Liver (tissue), 8 donors: ENCODE measurements at regions not wholly inside any gene's neighbourhood (a gene's known extent, or its start where the extent isn't known, plus 50 kb on each side); places are given as distances from the start of the nearest gene placed in this dataset.

Source experiments
- DNase-seq: peaks from one replicate; pipeline ENCODE4 v3.0.0-alpha.2; 2017; ENCODE audit warnings: low spot score
- H3K27ac ChIP-seq, 2 donors: one replicate each; pipeline ENCODE4 v1.7.0; 2013; ENCODE audit warnings: inconsistent platforms in 2 of 2, low read length in 2 of 2, control low read depth in 1 of 2, low read depth in 1 of 2, mild to moderate bottlenecking in 1 of 2
- H3K27me3 ChIP-seq, 4 donors: one replicate each; pipeline versions ENCODE4 v1.6.1 to v1.7.0; 2013; ENCODE audit warnings: low read length in 3 of 4, inconsistent platforms in 1 of 4, mild to moderate bottlenecking in 1 of 4, moderate library complexity in 1 of 4; ENCODE audit not compliant: control insufficient read depth in 4 of 4, insufficient read depth in 4 of 4
- H3K36me3 ChIP-seq, 4 donors: one replicate each; pipeline versions ENCODE4 v1.6.1 to v1.7.0; 2013; ENCODE audit warnings: low read length in 3 of 4, mild to moderate bottlenecking in 3 of 4, low read depth in 1 of 4, moderate library complexity in 1 of 4; ENCODE audit not compliant: control insufficient read depth in 4 of 4, insufficient read depth in 3 of 4
- H3K4me1 ChIP-seq, 4 donors: one replicate each; pipeline versions ENCODE4 v1.6.1 to v1.7.0; 2013; ENCODE audit warnings: low read length in 3 of 4, mild to moderate bottlenecking in 3 of 4, moderate library complexity in 1 of 4; ENCODE audit not compliant: control insufficient read depth in 4 of 4, insufficient read depth in 4 of 4
- H3K4me3 ChIP-seq, 3 donors: one replicate each; pipeline versions ENCODE4 v1.6.1 to v1.7.0; 2013; ENCODE audit warnings: low read length in 3 of 3, control low read depth in 1 of 3, low read depth in 1 of 3, mild to moderate bottlenecking in 1 of 3
- H3K9ac ChIP-seq, 2 donors: one replicate each; pipeline ENCODE4 v1.7.0; 2013; ENCODE audit warnings: low read length in 2 of 2, mild to moderate bottlenecking in 2 of 2, moderate library complexity in 2 of 2, control low read depth in 1 of 2, low read depth in 1 of 2
- H3K9me3 ChIP-seq, 4 donors: one replicate each; pipeline versions ENCODE4 v1.6.1 to v1.7.0; 2013; ENCODE audit warnings: low read length in 3 of 4; ENCODE audit not compliant: control insufficient read depth in 4 of 4
- CTCF ChIP-seq: fragments of 150-350 bp; IDR thresholded peaks from 2 replicates; pipeline ENCODE4 v1.5.1; 2017; ENCODE audit warnings: improper control_type of control experiment, low read depth, low read length; ENCODE audit not compliant: missing input control
- EGR1 ChIP-seq, 2 donors: IDR thresholded peaks; 2 replicates each; pipeline ENCODE4 v1.6.1; 2016 to 2018; ENCODE audit warnings: antibody characterized with exemption in 2 of 2, low read depth in 2 of 2
- FOXA1 ChIP-seq: IDR thresholded peaks from 2 replicates; pipeline ENCODE4 v1.6.1; 2016; ENCODE audit warnings: antibody characterized with exemption
- FOXA2 ChIP-seq: IDR thresholded peaks from 2 replicates; pipeline ENCODE4 v1.6.1; 2016; ENCODE audit warnings: antibody characterized with exemption
- GABPA ChIP-seq, 2 donors: IDR thresholded peaks in 1 of 2; conservative IDR thresholded peaks in 1 of 2; 2 replicates each; pipeline ENCODE4 v1.6.1; 2016; ENCODE audit warnings: antibody characterized with exemption in 2 of 2, mild to moderate bottlenecking in 1 of 2, moderate library complexity in 1 of 2
- HNF4G ChIP-seq: IDR thresholded peaks from 2 replicates; pipeline ENCODE4 v1.6.1; 2016; ENCODE audit warnings: antibody characterized with exemption
- MAX ChIP-seq: IDR thresholded peaks from 2 replicates; pipeline ENCODE4 v1.6.1; 2016; ENCODE audit warnings: antibody characterized with exemption
- NR2F2 ChIP-seq: IDR thresholded peaks from 2 replicates; pipeline ENCODE4 v1.6.1; 2016; ENCODE audit warnings: antibody characterized with exemption
- RAD21 ChIP-seq, 2 donors: IDR thresholded peaks; 2 replicates each; pipeline ENCODE4 v1.6.1; 2016; ENCODE audit warnings: antibody characterized with exemption in 2 of 2, mild to moderate bottlenecking in 2 of 2
- REST ChIP-seq: IDR thresholded peaks from 2 replicates; pipeline ENCODE4 v1.6.1; 2016; ENCODE audit warnings: antibody characterized with exemption, mild to moderate bottlenecking
- RXRA ChIP-seq, 2 donors: IDR thresholded peaks; 2 replicates each; pipeline ENCODE4 v1.6.1; 2017 to 2018; ENCODE audit warnings: antibody characterized with exemption in 2 of 2, mild to moderate bottlenecking in 1 of 2
- SP1 ChIP-seq: IDR thresholded peaks from 2 replicates; pipeline ENCODE4 v1.6.1; 2018; ENCODE audit warnings: antibody characterized with exemption, mild to moderate bottlenecking
- TAF1 ChIP-seq: conservative IDR thresholded peaks from 2 replicates; pipeline ENCODE4 v1.6.1; 2016; ENCODE audit warnings: antibody characterized with exemption, mild to moderate bottlenecking
- YY1 ChIP-seq: IDR thresholded peaks from 2 replicates; pipeline ENCODE4 v1.6.1; 2016; ENCODE audit warnings: antibody characterized with exemption, mild to moderate bottlenecking
- WGBS: extraction: QIAGEN DNeasy Blood & Tissue Kit; methylation state at CpG from one replicate; pipeline ENCODE4 v1.1.7; 2013; 5-methylcytosine and 5-hydroxymethylcytosine counted together
- TF ChIP-seq, protein P1 (sequence below): IDR thresholded peaks from 2 replicates; pipeline ENCODE4 v1.6.1; 2016; ENCODE audit warnings: antibody characterized with exemption
- donor health status: healthy.
- donor health status: healthy.
- donor health status: healthy.
- donor health status: healthy.
- donor health status: healthy.

DNA sequence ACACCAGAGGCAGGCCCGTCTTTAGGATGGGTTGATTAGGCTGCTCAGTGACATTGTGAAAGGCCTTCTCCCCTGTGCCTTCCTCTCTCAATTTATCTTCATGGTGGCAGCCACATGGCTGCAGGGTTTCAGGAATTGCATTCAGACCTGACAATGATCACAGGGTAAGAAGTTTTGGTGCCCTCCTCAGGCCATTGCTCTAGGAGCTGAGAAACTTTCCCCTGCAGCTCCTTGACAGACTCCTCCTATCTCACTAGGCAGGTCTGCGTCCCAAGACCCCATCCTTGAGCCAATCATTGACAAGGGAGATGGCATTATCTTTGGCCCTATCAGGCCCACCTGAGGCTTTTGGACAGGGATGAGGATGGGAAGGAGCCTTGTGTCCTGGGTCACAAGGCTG lies 57.4 kb upstream of the ANO4 start:
- no peaks in the 10 kb centered on the region for H3K27me3 ChIP-seq
- H3K4me1 ChIP-seq: no peaks in the 10 kb centered on the region
- no peaks in the 10 kb centered on the region for H3K36me3 ChIP-seq
- no peak overlapping the region for H3K9ac ChIP-seq
- 77% methylated on average over 2 of the region's 2 CpGs for WGBS
- no peak for TF ChIP-seq GABPA (IDR thresholded peaks at IDR 0.05 in 1 of 2, conservative IDR thresholded peaks at IDR 0.05 in 1 of 2)
- no peak for TF ChIP-seq EGR1 (IDR thresholded peaks at IDR 0.05; ENCODE audit: low read depth in 2 of 2)
- TF ChIP-seq FOXA2: no peak
- no peak for TF ChIP-seq SP1
- no peak for TF ChIP-seq FOXA1
- TF ChIP-seq YY1: no peak
- TF ChIP-seq RXRA (IDR thresholded peaks at IDR 0.05): no peak
- no peak for TF ChIP-seq NR2F2
- TF ChIP-seq, protein P1, sequence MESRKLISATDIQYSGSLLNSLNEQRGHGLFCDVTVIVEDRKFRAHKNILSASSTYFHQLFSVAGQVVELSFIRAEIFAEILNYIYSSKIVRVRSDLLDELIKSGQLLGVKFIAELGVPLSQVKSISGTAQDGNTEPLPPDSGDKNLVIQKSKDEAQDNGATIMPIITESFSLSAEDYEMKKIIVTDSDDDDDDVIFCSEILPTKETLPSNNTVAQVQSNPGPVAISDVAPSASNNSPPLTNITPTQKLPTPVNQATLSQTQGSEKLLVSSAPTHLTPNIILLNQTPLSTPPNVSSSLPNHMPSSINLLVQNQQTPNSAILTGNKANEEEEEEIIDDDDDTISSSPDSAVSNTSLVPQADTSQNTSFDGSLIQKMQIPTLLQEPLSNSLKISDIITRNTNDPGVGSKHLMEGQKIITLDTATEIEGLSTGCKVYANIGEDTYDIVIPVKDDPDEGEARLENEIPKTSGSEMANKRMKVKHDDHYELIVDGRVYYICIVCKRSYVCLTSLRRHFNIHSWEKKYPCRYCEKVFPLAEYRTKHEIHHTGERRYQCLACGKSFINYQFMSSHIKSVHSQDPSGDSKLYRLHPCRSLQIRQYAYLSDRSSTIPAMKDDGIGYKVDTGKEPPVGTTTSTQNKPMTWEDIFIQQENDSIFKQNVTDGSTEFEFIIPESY: no peak
- TF ChIP-seq REST: no peak
- no peak for TF ChIP-seq HNF4G
- no peak overlapping the region for H3K4me3 ChIP-seq
- DNase-seq: no peak
- no peak overlapping the region for H3K27ac ChIP-seq
- no peaks in the 10 kb centered on the region for H3K9me3 ChIP-seq

- H3K36me3 ChIP-seq: no peaks in the 10 kb centered on the region
- no peak for DNase-seq
- H3K27ac ChIP-seq: no peak overlapping the region
- no peaks in the 10 kb centered on the region for H3K27me3 ChIP-seq
- WGBS: 64% methylated on average over 2 of the region's 2 CpGs
- no peak overlapping the region for H3K4me3 ChIP-seq
- no peaks in the 10 kb centered on the region for H3K4me1 ChIP-seq
- no peaks in the 10 kb centered on the region for H3K9me3 ChIP-seq
- H3K9ac ChIP-seq: no peak overlapping the region
- TF ChIP-seq CTCF: no peak
- no peak for TF ChIP-seq HNF4G
- TF ChIP-seq GABPA (IDR thresholded peaks at IDR 0.05 in 1 of 2, conservative IDR thresholded peaks at IDR 0.05 in 1 of 2): no peak
- no peak for TF ChIP-seq RAD21 (IDR thresholded peaks at IDR 0.05)
- no peak for TF ChIP-seq TAF1
- no peak for TF ChIP-seq YY1
- TF ChIP-seq MAX: no peak
Measured at GRCh38 chr12:100738086-100738485, 56.5 kb upstream of the ANO4 start.
